ENCODE measurements at regions not wholly inside any gene's neighbourhood (a gene's known extent, or its start where the extent isn't known, plus 50 kb on each side); places are given as distances from the start of the nearest gene placed in this dataset.
"Not testable (repeated sequence)": the region's sequence is repeated elsewhere in the genome, so short reads cannot be mapped to it uniquely, and the experiment has no call there.

DNA sequence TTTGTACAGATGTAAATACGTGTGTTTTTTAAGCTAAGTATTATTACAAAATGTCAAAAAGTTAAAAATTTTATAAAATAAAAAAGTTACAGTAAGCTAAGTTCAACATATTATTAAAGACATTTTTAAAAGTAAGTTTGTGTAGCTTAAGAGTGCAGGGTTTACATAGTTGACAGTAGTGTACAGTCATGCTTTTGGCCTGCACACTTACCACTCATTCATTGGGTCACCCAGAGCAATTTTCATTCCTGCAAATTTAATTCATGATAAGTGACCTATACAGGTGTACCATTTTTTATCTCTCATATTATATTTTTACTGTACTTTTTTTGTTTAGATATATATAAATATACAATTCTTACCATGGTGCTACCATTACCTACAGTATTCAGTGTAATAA lies 769.9 kb upstream of the SLITRK6 start:
- no peak for DNase-seq (ENCODE audit: low read depth)

DNA sequence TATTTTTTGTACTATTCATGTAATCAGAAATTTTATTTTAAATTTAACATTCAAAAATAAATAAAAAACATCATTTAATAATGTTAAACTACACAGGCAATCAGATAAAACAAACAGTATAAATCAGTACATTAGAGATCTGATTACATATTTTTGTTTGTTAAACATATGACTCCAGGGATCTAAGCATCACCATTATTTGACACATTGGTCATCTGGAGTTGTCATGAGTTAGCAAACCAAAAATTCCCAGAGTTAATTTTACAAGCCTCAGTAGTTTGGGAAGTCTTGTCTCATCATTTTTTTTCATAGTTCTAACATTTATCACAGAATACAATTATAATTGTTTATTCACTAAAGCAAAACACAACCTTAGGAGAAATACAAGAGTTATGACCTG lies 770.8 kb upstream of the SLITRK6 start:
- no peak for DNase-seq (ENCODE audit: low read depth)

DNA sequence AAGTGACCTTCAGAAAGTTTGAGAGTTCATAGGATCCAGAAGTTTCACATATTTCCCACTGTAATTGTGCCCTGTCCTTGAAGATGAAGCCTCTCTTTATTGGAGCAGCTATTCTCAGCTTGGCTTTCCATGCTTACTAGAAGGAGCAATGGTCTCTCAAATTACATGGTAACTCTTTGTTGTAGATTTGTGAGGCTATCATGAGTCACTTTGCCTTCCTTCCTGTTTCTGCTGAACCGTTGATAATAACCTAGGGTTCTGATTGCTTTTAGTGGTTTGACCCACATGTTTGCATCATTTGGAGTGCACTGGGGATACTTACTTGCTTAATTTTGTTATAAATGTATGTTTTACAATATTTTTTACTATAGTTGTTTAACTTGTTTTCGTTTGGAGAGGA lies 772.9 kb upstream of the SLITRK6 start:
- DNase-seq (ENCODE audit: low read depth): peak; percentile 92

DNA sequence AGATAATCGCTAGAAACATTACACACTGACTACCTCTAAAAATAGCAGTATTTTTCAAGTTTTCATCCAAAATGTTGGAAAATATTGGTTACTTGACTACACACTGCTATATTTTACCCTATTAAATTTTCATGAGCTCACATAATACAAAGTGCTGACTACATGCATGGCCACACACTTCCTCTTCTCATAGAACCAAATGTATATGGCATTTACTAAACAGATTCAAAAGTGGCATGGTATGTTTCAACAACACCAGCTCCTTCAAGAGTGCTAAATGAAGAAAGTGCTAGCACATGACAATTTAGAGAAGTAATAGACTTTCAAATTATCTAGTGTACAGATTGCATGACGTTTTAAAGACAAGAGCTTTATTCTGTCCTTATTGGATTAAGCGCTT lies 780.4 kb upstream of the SLITRK6 start:
- no peak for DNase-seq (ENCODE audit: low read depth)

DNA sequence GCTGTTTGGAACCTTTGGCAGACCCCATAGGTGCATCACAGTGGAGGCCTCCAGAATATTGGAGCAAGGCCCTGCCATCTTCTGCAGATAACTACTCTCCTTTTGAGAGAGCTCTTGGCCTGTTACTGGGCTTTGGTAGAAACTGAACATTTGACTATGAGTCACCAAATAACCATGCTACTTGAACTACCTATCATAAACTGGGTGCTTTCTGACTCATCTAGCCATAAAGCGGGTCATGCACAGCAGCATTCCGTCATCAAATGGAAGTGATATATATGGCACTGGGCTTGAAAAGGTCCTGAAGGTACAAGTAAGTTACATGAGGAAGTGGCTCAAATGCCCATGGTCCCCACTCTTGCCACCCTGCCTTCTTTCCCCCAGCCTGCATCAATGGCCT lies 782.5 kb upstream of the SLITRK6 start:
- peak; percentile 81 for DNase-seq (ENCODE audit: low read depth)

DNA sequence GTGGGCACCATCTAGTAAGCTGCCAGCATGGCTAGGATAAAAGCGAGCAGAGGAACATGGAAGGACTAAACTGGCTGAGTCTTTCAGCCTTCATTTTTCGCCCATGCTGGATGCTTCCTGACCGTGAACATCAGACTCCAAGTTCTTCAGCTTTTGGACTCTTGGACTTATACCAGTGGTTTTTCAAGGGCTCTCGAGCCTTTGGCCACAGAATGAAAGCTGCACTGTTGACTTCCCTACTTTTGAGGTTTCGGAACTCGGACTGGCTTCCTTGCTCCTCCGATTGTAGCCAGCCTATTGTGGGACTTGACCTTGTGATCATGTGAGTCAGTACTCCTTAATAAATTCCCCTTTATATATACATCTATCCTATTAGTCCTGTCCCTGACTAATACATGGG lies 785.1 kb upstream of the SLITRK6 start:
- no peak for DNase-seq (ENCODE audit: low read depth)

DNA sequence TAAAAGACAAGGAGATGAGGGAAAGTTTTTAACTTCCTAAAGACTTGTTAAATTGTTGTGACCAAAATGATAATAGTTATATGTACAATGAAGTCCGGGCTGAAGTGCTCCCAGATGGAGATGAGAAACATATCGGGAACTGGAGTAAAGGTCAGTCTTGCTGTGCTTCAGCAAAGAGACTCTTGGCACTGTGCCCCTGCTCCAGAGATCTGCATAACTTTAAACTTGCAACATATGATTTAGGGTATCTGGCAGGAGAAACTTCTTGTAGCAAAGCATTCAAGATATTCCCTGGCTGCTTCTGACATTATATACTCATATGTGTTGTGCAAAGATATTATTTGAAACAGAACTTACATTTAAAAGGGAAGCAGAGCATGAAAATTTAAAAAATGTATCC lies 786.6 kb upstream of the SLITRK6 start:
- DNase-seq (ENCODE audit: low read depth): no peak

DNA sequence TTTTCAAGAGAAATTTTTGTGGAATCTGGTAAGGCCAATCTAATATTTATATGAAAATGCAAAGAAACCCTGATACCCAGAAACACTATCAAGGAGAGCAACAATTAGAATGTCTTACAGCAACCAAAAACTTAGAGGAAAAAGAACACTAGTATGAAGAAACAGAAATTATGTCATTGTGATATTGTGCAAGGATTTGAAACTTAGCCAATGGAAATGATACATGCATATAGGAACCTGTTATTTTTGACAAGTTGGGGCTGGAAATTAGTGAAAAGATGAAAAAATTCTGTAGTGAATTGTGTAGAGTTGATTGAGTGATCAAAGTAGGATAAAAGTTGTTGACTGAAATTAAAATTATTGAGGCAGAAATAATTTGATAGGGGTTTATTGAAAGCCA lies 792.6 kb upstream of the SLITRK6 start:
- no peak for DNase-seq (ENCODE audit: low read depth)

DNA sequence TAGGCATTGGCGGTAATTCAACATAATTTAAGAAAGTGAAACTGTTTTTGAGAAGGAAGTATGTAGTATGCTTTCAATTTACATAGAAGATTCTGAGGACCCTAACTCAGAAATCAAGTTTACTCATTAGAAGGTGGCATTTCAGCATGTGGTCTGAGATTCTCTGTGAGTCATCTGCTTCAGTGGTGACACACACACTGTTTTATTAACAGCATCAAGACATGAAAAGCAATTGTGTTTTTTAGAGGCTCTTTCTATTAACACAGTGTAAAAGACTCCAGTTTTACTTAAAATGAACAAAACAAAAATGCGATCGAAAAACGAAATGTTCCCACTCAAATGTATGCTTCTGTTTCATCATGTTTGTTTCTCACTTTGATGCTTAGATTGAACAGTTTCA lies 802.1 kb upstream of the SLITRK6 start:
- peak; percentile 65 for DNase-seq (ENCODE audit: low read depth)

DNA sequence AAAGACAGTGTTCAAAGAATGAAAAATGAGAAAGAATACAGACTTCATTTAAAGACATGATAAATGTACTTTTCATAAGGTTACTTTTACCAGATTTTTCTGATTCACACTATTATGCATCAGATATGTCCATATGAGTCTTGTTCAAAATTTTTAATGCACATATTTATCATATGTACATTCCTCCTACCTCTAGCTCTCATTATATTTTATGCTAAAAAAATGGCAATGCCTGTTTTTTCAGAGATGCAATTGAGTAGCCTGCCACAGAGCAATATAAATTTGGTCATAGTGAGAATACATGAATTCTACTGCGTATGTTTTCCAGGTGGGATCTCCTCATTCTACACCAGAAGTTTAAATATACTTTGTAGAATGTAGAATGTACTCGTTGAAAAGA lies 807.0 kb upstream of the SLITRK6 start:
- no peak for DNase-seq (ENCODE audit: low read depth)

DNA sequence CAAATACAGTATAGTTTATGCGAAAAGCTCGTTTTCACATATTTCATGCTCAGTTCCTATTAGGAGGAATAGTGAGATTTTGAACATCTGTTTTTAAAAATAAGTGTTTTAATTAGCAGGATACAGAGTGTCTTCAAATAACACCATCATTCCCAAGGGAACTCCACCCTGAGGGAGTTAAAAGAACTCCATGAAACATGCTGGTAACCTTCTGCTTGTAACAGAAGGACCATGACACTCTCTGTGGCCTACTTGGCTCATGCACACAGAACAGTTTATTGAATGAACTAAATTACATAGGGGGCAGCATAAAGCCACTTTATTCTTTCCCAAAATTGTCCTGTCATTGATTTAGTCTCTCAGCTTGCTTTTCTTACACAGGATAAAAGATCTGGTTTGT lies 809.5 kb upstream of the SLITRK6 start:
- no peak for DNase-seq (ENCODE audit: low read depth)

DNA sequence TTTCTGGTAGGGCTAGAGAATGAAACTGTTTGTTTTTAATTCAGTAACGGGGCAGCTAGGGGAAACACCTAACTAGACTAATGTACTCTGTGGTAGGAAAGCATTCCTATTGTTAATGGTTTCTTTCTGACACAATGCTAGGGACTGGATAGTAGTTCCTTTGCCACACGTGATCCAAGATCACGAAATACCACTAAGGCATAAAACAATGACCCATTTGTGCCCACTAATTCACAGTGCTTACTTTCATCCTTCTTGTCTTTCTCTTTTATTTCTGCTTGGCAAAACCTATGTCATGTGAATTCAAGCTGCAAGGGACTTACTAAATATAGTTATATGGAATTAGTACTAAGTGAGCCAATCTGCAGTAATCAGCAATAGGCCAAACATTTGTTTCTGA lies 834.1 kb upstream of the SLITRK6 start:
- peak; percentile 23 for DNase-seq (ENCODE audit: low read depth)

DNA sequence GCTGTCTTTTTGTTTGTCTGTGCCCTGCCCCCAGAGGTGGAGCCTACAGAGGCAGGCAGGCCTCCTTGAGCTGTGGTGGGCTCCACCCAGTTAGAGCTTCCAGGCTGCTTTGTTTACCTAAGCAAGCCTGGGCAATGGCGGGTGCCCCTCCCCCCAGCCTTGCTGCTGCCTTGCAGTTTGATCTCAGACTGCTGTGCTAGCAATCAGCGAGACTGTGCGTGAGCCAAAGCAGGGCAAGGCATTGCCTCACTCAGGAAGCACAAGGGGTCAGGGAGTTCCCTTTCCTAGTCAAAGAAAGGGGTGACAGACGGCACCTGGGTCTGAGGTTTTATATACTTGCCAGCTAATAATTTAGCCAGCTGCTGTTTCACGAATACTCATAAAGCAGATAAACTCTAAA lies 852.0 kb upstream of the SLITRK6 start:
- DNase-seq (ENCODE audit: low read depth): not testable (repeated sequence)

DNA sequence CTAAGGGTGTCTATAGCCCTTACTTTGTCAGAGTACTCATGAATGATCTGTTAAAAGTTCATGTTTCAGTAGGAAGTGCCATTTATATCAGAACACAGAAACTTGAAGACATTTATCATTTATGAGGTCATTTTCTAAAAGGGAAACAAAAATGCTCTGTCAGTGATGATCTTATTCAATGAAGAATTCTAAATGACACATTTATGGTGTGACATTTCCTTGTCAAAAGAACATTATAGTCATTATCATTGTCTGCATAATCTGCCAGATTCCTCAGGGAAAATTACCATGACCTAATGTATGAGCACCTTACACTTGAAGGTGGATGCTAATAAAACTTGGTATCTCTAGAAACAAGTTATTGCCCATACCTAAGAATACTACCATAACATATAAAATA lies 853.8 kb upstream of the SLITRK6 start:
- no peak for DNase-seq (ENCODE audit: low read depth)

DNA sequence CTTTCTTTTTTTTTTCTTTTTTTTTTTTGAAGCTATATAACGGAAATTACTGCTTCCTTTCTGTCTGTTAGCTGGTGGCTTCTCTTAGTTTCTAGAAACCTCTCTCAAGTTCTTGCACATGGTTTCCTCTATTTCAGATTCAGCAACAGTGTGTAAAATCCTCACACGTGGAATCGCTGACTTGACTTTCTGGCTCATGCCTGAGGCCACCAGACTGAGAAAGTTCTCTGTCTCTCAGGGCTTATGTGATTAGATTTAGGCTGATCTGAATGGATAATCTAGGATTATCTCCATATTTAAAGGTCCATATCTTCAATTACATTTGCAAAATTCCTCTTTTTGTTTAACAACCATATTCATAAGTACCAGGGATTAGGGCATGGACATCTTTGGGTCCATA lies 856.3 kb upstream of the SLITRK6 start:
- no peak for DNase-seq (ENCODE audit: low read depth)

DNA sequence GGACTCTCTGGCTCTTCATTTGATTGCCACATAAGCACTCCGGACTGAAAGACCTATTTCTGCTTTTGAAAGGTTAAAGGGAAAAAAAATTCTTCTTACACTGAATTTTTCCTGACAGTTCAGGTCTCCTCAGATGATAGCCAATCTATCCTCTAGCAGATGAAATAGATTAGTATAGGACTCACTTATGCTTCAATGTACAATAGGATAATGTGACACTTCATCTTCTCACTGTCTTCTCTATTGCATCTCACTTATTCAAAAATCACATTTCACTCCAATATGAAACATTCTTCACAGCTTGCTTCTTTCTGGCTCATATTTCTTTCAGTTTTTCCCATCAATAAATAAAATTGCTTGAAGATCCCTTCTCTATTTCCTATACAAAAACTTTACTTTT lies 860.9 kb upstream of the SLITRK6 start:
- no peak for DNase-seq (ENCODE audit: low read depth)

DNA sequence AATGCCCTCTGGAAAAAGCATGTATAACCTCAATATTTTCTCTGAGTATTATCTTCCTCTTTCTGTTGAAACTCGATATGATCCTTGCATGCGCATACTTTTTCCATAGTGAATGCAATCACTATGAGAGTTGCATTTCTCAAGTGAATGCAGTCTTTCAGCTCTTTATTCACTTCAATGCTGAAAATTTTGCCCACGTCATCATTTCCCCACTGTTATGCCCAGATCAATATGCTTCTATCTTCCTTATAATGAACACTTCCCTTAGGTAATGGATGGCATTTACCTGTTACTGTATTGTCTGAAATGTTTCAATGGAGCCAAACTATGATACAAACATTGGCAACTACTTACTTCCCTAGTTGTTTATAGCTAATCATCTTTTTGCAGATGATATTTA lies 866.6 kb upstream of the SLITRK6 start:
- DNase-seq (ENCODE audit: low read depth): no peak

DNA sequence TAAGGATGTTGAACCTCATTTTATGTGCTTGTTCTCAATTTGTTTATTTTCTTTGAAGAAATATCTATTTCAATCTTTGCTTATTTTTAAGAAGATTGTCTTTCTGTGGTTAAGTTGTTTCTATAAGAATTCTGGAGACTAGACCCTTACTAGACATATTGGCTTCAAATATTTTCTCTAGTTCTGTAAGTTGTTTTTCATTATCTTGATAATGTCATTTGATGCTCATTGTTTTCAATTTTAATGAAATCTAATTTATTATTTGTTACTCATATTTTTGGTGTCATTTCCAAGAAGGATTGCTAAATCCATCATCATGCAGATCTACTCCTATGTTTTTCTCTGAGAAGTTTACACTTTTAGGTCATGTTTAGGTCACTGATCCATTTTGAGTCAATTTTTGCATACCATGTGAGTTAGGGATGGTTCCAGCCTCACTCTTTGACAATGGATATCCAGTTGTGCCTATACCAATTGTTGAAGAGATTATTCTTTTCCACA lies 874.8 kb upstream of the SLITRK6 start:
- no peak for DNase-seq (ENCODE audit: low read depth)

DNA sequence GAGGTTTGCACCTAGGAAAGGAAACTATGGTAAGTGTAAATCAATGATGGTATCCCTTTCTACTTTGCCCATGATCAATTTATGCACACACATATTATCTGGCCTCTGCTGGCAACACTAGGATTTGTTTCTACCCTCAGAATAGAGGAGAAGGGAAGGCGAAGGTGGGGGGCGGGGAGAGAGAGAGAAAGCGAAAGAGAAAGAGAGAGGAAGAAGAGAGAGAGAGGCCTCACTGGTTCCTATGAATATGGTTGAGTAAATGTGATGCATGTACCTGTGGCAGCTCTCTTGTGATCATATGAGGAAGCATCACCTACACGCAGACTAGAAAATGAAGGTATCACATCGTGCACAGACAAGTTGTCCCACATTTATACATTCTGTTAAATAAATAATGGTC lies 882.0 kb upstream of the SLITRK6 start:
- peak; percentile 51 for DNase-seq (ENCODE audit: low read depth)

DNA sequence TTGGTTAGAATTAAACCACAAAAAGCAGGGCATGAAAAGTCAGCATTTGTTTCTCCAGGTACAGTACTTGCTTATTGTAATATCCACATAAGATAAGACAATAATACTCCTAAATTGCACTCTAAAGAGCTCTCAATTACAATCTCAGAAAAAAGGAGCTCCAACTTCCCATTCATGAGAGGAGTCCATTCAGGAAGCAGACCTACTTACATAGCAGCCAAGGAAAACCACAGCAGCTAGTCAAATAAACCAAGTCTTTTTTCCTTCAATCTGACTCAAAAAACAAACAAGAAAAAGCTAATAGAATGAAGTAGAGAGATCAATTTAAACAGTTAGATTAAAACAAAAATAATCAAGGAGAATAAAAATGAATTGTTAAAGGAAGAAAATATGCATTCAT lies 885.2 kb upstream of the SLITRK6 start:
- DNase-seq (ENCODE audit: low read depth): peak; percentile 64

DNA sequence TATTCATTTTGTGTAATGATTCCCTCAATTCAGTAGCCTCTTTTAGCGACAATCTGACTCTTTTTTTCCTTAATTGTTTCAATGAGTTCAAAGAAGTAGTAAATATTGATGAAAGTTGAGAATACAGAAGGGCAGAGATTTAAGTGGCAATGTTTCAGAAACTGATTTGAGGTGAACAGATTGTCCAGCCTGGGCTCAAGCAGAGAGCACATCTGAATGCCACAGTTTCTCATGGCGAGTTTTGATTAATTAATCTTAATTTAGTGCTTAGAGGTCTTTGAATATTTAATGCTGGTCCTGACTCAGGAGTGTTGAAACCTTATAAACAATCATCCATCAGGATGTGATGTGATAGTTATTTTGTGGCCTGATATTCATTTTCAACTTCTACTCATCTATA lies 890.7 kb upstream of the SLITRK6 start:
- DNase-seq (ENCODE audit: low read depth): no peak

DNA sequence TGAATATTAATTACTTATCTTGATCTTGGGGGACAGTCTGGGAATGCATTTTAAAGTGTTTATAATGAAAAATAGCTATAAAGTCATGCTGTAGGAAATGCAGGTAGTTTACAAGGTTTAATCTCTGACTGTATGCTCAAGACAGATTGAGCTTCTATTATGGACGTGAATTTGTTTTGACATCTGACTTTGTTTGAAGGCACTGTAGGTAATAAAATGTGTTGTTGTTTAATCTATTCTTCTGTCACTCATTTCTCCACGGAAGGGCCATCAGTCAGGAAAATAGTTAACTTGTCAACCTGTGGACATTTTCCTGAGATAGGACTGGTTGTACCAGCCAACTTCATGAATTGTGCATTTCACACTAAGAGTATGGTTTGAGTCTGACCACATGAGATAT lies 893.1 kb upstream of the SLITRK6 start:
- no peak for DNase-seq (ENCODE audit: low read depth)

DNA sequence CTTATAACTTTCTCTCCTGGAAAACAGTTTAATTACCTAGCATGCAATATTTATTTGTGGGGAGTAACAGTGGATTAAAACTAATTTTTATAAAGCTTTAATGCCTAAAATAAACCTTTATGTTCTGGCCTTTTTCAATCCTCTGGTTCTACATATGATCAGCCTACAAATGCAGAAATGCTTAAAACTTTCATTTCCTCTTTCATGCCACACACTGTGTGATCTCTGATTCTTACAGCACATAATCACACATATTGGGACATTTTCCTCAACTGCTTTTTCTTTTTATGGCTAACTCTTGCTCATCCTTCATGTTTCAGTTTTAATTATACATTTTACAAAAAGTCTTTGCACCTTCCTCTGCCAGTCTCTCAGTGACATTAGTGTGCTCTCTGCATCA lies 910.8 kb upstream of the SLITRK6 start:
- no peak for DNase-seq (ENCODE audit: low read depth)

DNA sequence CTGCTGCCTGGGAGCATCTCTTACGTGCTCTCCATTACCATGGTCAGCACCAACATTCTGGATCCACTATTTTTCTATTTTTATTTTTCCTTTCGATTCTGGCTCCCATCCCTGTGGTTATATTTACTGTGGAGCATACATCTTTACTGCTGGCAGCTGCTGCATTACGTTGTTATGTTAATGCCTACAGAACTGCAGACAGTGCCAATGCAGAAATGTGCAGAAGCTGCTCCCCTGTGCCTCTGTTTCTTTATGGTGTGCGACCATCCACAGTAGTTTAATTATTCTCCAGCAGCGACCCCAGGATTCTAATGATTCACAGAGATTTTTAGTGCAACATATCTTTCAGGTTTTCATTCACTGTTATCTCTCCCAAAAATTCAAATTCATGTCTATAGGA lies 911.7 kb upstream of the SLITRK6 start:
- DNase-seq (ENCODE audit: low read depth): no peak

DNA sequence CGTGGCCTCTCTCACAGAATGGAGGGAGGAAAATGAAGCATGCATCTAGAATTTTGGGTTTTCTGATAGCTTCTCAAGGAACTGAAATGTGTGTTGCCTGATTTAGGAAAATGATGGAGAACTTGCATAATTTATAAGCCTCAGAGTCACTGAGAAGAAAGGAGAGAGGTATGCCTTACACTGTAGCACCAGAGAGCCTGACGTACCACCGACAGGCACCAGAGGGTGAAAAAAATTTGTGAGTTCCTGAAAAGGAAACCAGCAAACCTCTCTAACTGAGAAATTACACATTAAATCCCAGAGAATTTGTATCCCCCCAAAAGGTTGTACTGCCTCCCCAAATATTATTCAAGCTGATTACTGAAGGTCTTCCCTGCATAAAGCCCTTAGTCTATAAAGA lies 915.3 kb upstream of the SLITRK6 start:
- no peak for DNase-seq (ENCODE audit: low read depth)

Measured in HT1080 (cell line).